ENCODE measurements at regions not wholly inside any gene's neighbourhood (a gene's known extent, or its start where the extent isn't known, plus 50 kb on each side); places are given as distances from the start of the nearest gene placed in this dataset.
"Not testable (repeated sequence)": the region's sequence is repeated elsewhere in the genome, so short reads cannot be mapped to it uniquely, and the experiment has no call there.

GRCh38 chr9:40097992-40098391 is 742.5 kb downstream of the SPATA31A1 start:
- DNase-seq, result not testable (repeated sequence)

- DNase-seq, result peak; percentile 45 to 50
Measured at GRCh38 chr9:40106003-40106782, 750.7 kb downstream of the SPATA31A1 start.

GRCh38 chr9:40106783-40107248 is 751.3 kb downstream of the SPATA31A1 start:
- DNase-seq, result not testable (repeated sequence)

- DNase-seq, result not testable (repeated sequence)
Measured at GRCh38 chr9:40107251-40107650, 751.8 kb downstream of the SPATA31A1 start.

- DNase-seq, result not testable (repeated sequence)
Measured at GRCh38 chr9:40108465-40108864, 753.0 kb downstream of the SPATA31A1 start.

- not testable (repeated sequence) for DNase-seq
Measured at GRCh38 chr9:40110751-40111150, 755.3 kb downstream of the SPATA31A1 start.

GRCh38 chr9:40111571-40111970 is 756.1 kb downstream of the SPATA31A1 start:
- not testable (repeated sequence) for DNase-seq

GRCh38 chr9:40130598-40130997 is 775.1 kb downstream of the SPATA31A1 start:
- not testable (repeated sequence) for DNase-seq

- not testable (repeated sequence) for DNase-seq
Measured at GRCh38 chr9:40169204-40169603, 813.7 kb downstream of the SPATA31A1 start.

- DNase-seq, result not testable (repeated sequence)
Measured at GRCh38 chr9:40173316-40173715, 817.8 kb downstream of the SPATA31A1 start.

- DNase-seq, result not testable (repeated sequence)
Measured at GRCh38 chr9:40174035-40174434, 818.6 kb downstream of the SPATA31A1 start.

GRCh38 chr9:40177403-40177802 is 821.9 kb downstream of the SPATA31A1 start:
- DNase-seq, result not testable (repeated sequence)

GRCh38 chr9:40191403-40191802 is 835.9 kb downstream of the SPATA31A1 start:
- DNase-seq, result not testable (repeated sequence)

- DNase-seq, result not testable (repeated sequence)
Measured at GRCh38 chr9:40192162-40192561, 836.7 kb downstream of the SPATA31A1 start.

GRCh38 chr9:40196165-40196714 is 840.8 kb downstream of the SPATA31A1 start:
- not testable (repeated sequence) for DNase-seq

GRCh38 chr9:40196803-40197202 is 841.3 kb downstream of the SPATA31A1 start:
- DNase-seq, result not testable (repeated sequence)

- not testable (repeated sequence) for DNase-seq
Measured at GRCh38 chr9:40221596-40222233, 866.2 kb downstream of the SPATA31A1 start.

GRCh38 chr9:40222617-40223200 is 867.2 kb downstream of the SPATA31A1 start:
- peak in 1 of 2 donors; percentile 2 for DNase-seq

GRCh38 chr9:40223353-40223752 is 867.9 kb downstream of the SPATA31A1 start:
- DNase-seq, result not testable (repeated sequence)
